Coronary artery (tissue), 2 donors: ENCODE measurements at regions not wholly inside any gene's neighbourhood (a gene's known extent, or its start where the extent isn't known, plus 50 kb on each side); places are given as distances from the start of the nearest gene placed in this dataset.

Experiments
- DNase-seq: peaks from one replicate; pipeline ENCODE4 v3.0.0-alpha.2; 2017; ENCODE audit warnings: low spot score
- H3K27ac ChIP-seq, 2 donors: fragments of 200-600 bp; sonication (generic); one replicate each; pipeline ENCODE4 v1.5.1; 2016 to 2019
- H3K4me3 ChIP-seq: fragments of 200-600 bp; sonication (generic); 2 replicates; pipeline ENCODE4 v1.5.1; 2016; ENCODE audit warnings: mild to moderate bottlenecking, moderate library complexity
- TF ChIP-seq, protein P1 (sequence below): fragments of 200-600 bp; sonication (generic); IDR thresholded peaks from one replicate; pipeline ENCODE4 v1.5.1; 2019; ENCODE audit warnings: antibody characterized with exemption

DNA sequence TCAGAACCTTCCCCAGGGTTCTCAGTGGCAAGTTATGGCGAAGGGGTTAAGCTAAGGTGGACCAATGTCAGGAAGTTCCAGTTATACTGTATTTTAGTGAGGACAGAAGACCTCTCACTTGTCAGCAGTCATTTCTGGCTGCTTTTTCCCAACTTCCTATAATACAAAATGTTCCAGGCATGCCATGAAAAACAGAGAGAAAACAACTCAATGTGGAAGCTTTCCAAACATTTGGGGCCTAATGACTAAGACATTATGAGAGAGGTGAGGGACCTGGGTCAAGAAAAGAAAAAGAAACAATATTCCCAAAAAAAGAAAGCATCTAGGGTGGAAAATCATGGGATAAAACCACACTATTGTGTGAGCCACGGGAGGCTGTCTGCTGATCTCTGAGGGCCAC, 99.9 kb upstream of the MAP3K4 start:
- no peak for DNase-seq
- TF ChIP-seq, protein P1, sequence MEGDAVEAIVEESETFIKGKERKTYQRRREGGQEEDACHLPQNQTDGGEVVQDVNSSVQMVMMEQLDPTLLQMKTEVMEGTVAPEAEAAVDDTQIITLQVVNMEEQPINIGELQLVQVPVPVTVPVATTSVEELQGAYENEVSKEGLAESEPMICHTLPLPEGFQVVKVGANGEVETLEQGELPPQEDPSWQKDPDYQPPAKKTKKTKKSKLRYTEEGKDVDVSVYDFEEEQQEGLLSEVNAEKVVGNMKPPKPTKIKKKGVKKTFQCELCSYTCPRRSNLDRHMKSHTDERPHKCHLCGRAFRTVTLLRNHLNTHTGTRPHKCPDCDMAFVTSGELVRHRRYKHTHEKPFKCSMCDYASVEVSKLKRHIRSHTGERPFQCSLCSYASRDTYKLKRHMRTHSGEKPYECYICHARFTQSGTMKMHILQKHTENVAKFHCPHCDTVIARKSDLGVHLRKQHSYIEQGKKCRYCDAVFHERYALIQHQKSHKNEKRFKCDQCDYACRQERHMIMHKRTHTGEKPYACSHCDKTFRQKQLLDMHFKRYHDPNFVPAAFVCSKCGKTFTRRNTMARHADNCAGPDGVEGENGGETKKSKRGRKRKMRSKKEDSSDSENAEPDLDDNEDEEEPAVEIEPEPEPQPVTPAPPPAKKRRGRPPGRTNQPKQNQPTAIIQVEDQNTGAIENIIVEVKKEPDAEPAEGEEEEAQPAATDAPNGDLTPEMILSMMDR = no peak
- H3K27ac ChIP-seq = peak overlapping the region; percentile 28 to 37
- H3K4me3 ChIP-seq = no peak overlapping the region

DNA sequence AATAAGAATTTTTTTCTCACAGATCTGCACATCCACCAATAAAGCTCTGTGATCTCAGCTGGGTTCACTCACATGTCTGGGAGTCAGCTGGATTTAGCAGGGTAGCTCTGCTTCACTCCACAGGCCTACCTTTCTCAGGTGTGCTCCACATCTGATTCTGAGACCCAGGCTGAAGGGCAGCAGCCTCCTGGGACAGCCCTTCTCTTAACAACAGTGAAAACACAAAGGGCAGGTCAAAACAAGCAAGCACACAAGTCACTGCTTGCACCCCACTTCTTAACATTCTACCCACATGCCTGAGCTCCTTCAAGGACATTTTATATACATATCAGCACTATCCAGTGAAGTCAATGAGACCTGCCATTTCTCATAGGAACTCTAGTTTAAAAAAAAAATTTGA, 96.0 kb upstream of the MAP3K4 start:
- DNase-seq = no peak
- Histone ChIP-seq H3K27ac (no peak overlapping the region), H3K4me3 (no peak overlapping the region)
- TF ChIP-seq, protein P1 = no peak

DNA sequence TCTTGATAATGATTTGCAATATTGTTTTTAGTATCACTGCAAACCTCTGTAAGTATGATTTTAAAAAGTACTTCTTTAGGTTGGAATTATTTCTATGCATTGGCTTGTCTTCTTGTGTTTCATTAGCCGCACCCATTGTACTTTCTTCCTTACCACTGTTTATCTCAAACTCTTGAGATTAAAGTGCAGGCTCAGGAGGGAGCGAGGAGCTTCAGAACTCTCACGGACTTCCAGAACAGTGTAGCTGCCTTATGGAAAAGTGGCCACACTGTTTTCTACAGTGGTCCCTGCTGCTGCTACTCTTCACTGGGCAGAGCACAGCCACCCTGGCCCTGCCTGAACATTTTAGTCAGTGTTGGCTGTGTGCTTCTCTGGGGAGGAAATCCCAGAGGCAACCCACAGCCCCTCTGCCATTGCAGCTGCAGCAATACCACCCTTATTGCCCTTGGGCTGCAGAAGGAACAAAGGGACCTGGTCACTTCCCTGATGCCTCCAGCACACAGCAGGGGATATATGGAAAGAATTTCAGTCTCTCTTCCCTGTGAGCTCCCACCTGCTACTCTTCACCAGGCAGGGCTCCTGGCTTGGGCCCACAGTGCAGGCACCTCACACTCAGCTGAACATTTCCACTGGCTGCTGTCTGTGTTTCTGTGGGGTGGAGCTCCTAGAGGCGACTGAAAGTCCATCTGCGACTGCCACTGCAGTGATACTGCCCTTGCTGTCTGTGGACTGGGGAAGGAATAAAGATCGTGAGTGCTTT, 91.7 kb upstream of the MAP3K4 start:
- DNase-seq = no peak
- H3K4me3 ChIP-seq = no peak overlapping the region
- TF ChIP-seq, protein P1 = no peak

DNA sequence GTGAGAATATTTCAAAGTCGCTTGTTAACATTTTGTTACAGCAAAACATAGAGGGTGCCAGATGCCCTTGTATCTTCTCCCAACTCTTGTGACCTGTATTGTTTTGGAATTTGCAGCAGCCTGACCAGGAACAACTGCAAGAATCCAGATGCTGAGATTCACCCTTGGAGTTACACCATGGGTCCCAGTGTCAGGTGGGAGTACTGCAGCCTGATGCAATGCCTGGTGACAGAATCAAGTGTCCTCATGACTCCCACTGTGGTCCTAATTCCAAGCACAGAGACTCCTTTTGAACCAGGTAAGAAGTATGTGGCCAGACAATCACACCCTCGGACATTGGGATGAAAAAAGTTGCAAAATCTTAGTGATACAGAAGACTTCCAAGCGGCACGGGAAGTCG, 79.6 kb upstream of the MAP3K4 start:
- Histone ChIP-seq H3K27ac (no peak overlapping the region), H3K4me3 (no peak overlapping the region)
- no peak for DNase-seq
- TF ChIP-seq, protein P1 = no peak

More for the DNA sequence above, 91.7 kb upstream of the MAP3K4 start:
- H3K27ac ChIP-seq = no peak overlapping the region

DNA sequence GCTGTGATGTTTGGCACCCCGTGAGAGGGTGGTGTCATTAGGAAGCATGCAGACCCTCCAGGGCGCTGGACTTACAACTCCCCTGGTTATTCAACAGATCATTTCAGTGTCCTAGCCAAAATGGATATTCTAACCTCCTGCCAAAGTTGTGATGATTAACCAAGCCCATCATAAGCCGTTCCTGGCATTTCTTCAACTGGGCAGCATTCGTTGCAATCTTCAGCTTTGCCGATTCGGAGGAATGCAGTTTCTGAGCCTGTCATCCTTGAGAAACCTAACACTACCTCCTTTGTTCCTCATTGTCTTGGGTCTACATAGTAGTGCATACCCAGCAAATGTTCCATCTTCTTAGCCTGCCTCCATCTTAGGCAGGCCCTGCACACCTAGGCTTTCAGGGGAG, 79.2 kb upstream of the MAP3K4 start:
- H3K27ac ChIP-seq = no peak overlapping the region
- TF ChIP-seq, protein P1 = no peak
- no peak overlapping the region for H3K4me3 ChIP-seq
- DNase-seq = no peak

DNA sequence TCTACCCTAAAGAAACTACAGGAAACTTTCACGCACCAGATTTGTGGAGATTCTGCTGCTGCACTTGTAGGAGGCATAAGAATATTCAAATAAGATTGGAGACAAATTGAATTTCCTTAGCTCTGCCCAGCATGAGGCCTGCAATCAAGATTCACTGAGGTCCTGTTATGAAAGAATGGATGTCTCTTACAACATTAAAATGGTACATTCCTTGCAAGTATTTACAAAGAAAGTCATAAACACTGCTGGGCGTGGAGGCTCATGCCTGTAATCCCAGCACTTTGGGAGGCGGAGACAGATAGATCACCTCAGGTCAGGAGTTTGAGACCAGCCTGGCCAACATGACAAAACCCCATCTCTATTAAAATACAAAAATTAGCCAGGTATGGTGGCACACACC, 74.0 kb upstream of the MAP3K4 start:
- no peak overlapping the region for H3K4me3 ChIP-seq
- no peak overlapping the region for H3K27ac ChIP-seq
- TF ChIP-seq, protein P1 = no peak
- no peak for DNase-seq

DNA sequence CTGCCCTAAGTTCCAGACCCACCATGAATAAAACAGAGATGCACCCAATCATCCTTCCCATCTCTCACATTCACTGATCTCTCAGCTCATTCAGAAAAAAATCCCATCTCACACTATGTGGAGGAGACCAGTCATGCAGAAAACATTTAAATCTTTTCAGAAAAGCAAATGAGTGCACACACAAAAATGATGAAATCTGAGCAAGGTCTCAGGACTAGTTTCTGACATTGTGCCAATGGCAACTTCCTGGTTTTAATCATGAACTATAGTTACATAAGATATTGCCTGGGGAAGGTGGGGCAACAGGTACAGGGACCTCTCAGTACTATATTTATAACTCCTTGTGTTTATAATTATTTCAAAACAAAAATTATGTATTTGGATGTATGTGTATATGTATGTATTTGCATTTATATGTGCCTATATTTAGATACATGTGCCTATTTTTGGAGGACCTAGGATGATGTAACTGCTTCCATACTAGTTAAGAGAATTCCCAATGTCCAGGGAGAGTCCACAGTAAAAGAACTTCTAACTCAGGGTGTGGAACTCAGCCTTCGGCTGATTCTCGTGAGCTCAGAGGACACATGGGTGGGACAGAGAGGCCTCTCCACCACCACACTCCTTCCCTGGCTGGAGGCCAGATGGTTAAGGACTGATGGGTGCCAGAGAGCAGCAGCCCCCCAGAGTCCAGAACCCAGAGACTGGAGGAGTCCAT, 71.7 kb upstream of the MAP3K4 start:
- DNase-seq = no peak
- TF ChIP-seq, protein P1 = no peak
- Histone ChIP-seq H3K4me3 (no peak overlapping the region), H3K27ac (peak overlapping the region in 1 of 2 donors; percentile 32)
